ENCODE measurements at regions not wholly inside any gene's neighbourhood (a gene's known extent, or its start where the extent isn't known, plus 50 kb on each side); places are given as distances from the start of the nearest gene placed in this dataset.

DNA sequence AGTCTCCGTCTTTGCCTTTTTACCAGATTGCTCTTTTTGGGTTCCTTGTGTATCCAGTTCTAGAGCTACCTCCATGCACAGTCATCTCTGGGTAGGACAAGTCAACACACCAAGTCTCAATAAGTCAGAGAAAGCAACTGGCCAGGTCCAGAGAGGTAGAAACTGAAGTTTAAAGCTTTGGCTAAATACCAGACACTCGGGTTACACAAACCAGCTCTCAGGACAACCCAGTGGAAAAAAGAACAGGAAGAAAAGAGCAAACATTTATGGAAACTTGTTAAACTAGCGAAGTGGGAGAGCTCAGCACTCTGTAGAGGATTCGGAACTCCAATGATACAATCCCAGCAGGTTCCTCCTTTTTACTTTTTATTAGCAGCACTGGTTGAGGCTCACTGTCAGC, 291.0 kb upstream of the CPEB2 start:
- no peak overlapping the region for H3K27ac ChIP-seq
- DNase-seq (ENCODE audit: low spot score), result no peak
- TF ChIP-seq, protein P1, sequence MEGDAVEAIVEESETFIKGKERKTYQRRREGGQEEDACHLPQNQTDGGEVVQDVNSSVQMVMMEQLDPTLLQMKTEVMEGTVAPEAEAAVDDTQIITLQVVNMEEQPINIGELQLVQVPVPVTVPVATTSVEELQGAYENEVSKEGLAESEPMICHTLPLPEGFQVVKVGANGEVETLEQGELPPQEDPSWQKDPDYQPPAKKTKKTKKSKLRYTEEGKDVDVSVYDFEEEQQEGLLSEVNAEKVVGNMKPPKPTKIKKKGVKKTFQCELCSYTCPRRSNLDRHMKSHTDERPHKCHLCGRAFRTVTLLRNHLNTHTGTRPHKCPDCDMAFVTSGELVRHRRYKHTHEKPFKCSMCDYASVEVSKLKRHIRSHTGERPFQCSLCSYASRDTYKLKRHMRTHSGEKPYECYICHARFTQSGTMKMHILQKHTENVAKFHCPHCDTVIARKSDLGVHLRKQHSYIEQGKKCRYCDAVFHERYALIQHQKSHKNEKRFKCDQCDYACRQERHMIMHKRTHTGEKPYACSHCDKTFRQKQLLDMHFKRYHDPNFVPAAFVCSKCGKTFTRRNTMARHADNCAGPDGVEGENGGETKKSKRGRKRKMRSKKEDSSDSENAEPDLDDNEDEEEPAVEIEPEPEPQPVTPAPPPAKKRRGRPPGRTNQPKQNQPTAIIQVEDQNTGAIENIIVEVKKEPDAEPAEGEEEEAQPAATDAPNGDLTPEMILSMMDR (IDR thresholded peaks at IDR 0.05), result no peak
- H3K4me3 ChIP-seq, result no peak overlapping the region

DNA sequence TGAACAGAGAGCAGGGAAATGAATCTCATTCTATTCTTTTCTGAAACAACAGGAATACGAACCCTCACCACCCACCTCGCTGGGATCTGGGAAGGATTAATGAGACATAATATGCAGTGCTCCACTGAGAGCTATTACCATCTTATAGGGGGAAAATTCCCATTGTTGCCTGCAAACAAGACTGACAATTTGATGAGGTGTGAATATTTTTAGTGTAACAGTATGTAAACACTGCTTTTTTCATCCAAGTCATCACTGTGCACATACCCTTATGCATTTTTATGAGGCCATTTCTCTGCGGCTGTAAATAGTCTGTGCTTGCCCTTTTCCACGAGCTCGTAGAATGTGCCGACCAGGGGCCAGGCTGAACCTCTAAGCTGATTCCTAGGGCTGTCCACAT, 285.6 kb upstream of the CPEB2 start:
- Histone ChIP-seq H3K27ac (no peak overlapping the region), H3K4me3 (no peak overlapping the region)
- no peak for DNase-seq (ENCODE audit: low spot score)
- TF ChIP-seq, protein P1 (IDR thresholded peaks at IDR 0.05), result no peak

DNA sequence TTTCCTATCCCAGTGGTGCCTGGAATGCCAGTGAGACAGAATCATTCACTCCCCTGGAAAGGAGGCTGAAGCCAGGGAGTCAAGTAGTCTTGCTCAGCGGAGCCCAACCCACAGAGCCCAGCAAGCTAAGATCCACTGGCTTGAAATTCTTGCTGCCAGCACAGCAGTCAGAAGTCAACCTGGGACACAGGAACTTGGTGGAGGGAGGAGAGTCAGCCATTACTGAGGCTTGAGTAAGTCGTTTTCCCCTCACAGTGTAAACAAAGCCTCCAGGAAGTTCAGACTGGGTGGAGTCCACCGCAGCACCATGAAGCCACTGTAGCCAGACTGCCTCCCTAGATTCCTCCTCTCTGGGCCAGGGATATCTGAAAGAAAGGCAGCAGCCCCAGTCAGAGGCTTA, 283.2 kb upstream of the CPEB2 start:
- TF ChIP-seq, protein P1 (IDR thresholded peaks at IDR 0.05), result no peak
- no peak overlapping the region for H3K4me3 ChIP-seq
- no peak overlapping the region for H3K27ac ChIP-seq
- DNase-seq (ENCODE audit: low spot score), result no peak

DNA sequence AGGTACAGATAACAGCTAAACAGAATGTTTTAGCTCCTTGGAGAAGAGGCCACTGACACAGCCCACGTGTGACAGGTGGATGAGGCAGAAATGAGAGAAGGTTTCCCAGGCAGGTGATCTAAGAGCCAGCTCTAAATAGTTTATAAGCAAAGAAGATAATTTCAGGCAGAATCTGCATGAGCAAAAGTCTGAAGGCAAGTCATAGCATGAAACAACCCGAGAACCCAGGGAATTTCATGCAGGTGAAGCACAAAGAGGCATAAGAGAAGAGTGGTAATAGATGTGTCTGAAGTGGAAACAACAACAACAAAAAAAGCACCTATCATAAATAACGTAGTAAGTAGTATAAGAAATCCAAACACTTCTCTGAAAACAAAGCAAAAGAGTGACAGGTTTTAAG, 275.8 kb upstream of the CPEB2 start:
- no peak overlapping the region for H3K27ac ChIP-seq
- no peak overlapping the region for H3K4me3 ChIP-seq
- TF ChIP-seq, protein P1 (IDR thresholded peaks at IDR 0.05), result no peak
- no peak for DNase-seq (ENCODE audit: low spot score)

DNA sequence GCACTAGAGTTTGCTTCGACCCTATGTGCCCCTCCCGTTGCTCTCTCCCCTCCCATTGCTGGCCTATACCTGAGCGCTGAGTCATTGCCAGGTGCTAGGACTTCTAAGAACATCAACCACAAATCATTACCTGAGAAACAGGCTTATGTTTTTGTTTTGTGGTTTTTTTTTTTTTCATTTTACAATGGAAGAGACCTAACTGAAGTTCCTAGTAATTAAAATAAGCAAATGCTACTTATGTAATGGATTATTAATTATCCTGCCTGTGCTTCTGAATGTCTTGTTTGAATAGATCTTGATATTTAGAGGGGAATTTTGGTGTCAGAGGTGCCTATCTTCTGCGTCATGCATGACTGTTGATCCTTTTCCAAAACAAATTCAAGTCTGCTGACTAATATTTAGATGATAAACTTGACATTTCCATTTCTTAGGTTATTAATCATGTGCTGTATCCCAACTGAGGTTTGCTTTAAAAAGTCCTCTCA, 275.4 kb upstream of the CPEB2 start:
- no peak overlapping the region for H3K27ac ChIP-seq
- H3K4me3 ChIP-seq, result no peak overlapping the region
- TF ChIP-seq, protein P1 (IDR thresholded peaks at IDR 0.05), result no peak
- DNase-seq (ENCODE audit: low spot score), result no peak

DNA sequence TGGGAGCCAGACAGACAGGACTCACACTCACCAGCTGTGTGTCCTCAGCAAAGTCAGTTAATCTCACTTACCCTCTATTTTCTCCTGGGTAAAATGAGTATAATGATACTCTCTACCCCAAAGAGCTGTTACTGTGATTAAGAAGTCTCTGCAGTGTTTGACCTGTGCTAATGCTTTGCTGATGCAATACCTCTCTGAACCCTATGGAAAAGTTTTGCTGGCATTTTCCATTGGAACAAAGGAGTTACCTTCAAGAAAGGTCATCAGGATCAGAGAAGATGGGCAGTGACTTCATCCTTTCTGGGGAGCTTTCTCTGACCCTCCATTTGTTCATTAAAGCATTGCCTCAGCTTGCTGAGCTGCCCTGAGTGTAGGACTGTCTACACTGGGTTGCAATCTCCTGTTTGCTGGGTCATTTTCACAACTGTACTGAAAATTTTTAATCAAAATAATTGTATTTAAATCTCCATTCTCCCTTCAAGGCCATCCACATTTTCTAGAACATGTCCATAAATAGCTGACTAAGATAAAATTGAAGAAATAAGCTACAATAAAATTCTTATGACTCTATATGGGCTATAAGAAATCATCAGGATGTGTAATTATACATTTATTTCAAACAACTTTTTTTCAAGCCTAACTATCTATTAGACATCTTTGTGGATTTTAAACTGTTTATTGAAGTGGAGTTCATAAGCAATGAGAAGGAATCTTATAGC, 272.8 kb upstream of the CPEB2 start:
- TF ChIP-seq, protein P1 (IDR thresholded peaks at IDR 0.05), result no peak
- no peak for DNase-seq (ENCODE audit: low spot score)

DNA sequence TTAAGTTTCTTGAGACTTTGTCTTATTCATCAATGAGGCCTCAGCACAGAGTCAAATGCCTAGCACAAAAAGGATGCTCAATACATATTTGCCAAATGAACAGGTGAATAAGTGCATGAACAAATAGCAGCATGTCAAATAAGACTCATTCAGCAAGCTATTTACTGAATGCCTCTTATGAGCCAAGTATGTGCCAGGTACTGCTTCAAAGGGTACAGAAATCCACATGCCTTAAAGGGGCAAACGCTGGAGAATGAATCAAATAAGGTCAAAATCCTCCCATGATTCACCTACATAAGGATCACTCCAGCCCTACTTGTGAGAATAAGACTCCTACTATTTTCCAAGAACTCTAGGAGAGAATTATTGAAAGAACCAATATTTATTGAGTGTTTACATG, 260.2 kb upstream of the CPEB2 start:
- TF ChIP-seq, protein P1 (IDR thresholded peaks at IDR 0.05), result no peak
- no peak overlapping the region for H3K27ac ChIP-seq
- no peak for DNase-seq (ENCODE audit: low spot score)
- H3K4me3 ChIP-seq, result no peak overlapping the region

More for the DNA sequence above, 272.8 kb upstream of the CPEB2 start:
- Histone ChIP-seq H3K4me3 (no peak overlapping the region), H3K27ac (no peak overlapping the region)

Data from coronary artery (tissue), 2 donors.